Hepatocyte (in vitro differentiated cells): ENCODE measurements at regions not wholly inside any gene's neighbourhood (a gene's known extent, or its start where the extent isn't known, plus 50 kb on each side); places are given as distances from the start of the nearest gene placed in this dataset.

Experiments
- DNase-seq: peaks from one replicate; pipeline ENCODE4 v3.0.0-alpha.2; 2016; ENCODE audit warnings: low spot score
- H2AFZ ChIP-seq: fragments of 200-600 bp; sonication (generic); 2 replicates; pipeline ENCODE4 v1.6.0; 2016; ENCODE audit warnings: antibody characterized with exemption, mild to moderate bottlenecking
- H3K27ac ChIP-seq: fragments of 200-600 bp; sonication (generic); 2 replicates; pipeline ENCODE4 v1.5.1; 2016; ENCODE audit warnings: mild to moderate bottlenecking
- H3K27me3 ChIP-seq: fragments of 200-600 bp; sonication (generic); 2 replicates; pipeline ENCODE4 v1.6.1; 2016
- H3K36me3 ChIP-seq: fragments of 200-600 bp; sonication (generic); replicated peaks from 2 replicates; pipeline ENCODE4 v1.5.1; 2016; ENCODE audit warnings: low read depth; ENCODE audit not compliant: insufficient read depth
- H3K4me1 ChIP-seq: fragments of 200-600 bp; sonication (generic); 2 replicates; pipeline ENCODE4 v1.5.1; 2016; ENCODE audit warnings: mild to moderate bottlenecking, moderate library complexity; ENCODE audit not compliant: insufficient read depth
- H3K4me2 ChIP-seq: fragments of 200-600 bp; sonication (generic); 2 replicates; pipeline ENCODE4 v1.6.0; 2016
- H3K4me3 ChIP-seq: fragments of 200-600 bp; sonication (generic); 2 replicates; pipeline ENCODE4 v1.5.1; 2016; ENCODE audit warnings: mild to moderate bottlenecking
- H3K79me2 ChIP-seq: fragments of 200-600 bp; sonication (generic); 2 replicates; pipeline ENCODE4 v1.6.0; 2017; ENCODE audit warnings: mild to moderate bottlenecking
- H3K9me2 ChIP-seq: fragments of 200-600 bp; sonication (generic); replicated peaks from 2 replicates; pipeline ENCODE4 v1.6.0; 2017; ENCODE audit warnings: mild to moderate bottlenecking; ENCODE audit not compliant: insufficient read depth
- H3K9me3 ChIP-seq: fragments of 200-600 bp; sonication (generic); 2 replicates; pipeline ENCODE4 v1.5.1; 2016; ENCODE audit warnings: low read depth, mild to moderate bottlenecking
- H4K20me1 ChIP-seq: fragments of 200-600 bp; sonication (generic); 2 replicates; pipeline ENCODE4 v1.6.0; 2016; ENCODE audit warnings: mild to moderate bottlenecking; ENCODE audit not compliant: insufficient read depth, poor library complexity, severe bottlenecking
- EZH2 ChIP-seq: fragments of 200-600 bp; sonication (generic); IDR thresholded peaks from 2 replicates; pipeline ENCODE4 v1.6.1; 2016; ENCODE audit warnings: antibody characterized with exemption, mild to moderate bottlenecking, borderline replicate concordance
- EZH2phosphoT487 ChIP-seq: fragments of 200-600 bp; sonication (generic); IDR thresholded peaks from one replicate; pipeline ENCODE4 v1.6.1; 2018; ENCODE audit warnings: antibody characterized with exemption, mild to moderate bottlenecking, low read depth, moderate library complexity; ENCODE audit not compliant: unreplicated experiment, severe bottlenecking
- WGBS: methylation state at CpG from one replicate; pipeline ENCODE4 v1.1.6; 2016; ENCODE audit warnings: low lambda C conversion rate; ENCODE audit errors: missing lambda C conversion rate; 5-methylcytosine and 5-hydroxymethylcytosine counted together
- TF ChIP-seq, protein P1 (sequence below): fragments of 200-600 bp; sonication (generic); IDR thresholded peaks from 2 replicates; pipeline ENCODE4 v1.5.1; 2016; ENCODE audit warnings: antibody characterized with exemption, mild to moderate bottlenecking; ENCODE audit not compliant: poor library complexity

DNA sequence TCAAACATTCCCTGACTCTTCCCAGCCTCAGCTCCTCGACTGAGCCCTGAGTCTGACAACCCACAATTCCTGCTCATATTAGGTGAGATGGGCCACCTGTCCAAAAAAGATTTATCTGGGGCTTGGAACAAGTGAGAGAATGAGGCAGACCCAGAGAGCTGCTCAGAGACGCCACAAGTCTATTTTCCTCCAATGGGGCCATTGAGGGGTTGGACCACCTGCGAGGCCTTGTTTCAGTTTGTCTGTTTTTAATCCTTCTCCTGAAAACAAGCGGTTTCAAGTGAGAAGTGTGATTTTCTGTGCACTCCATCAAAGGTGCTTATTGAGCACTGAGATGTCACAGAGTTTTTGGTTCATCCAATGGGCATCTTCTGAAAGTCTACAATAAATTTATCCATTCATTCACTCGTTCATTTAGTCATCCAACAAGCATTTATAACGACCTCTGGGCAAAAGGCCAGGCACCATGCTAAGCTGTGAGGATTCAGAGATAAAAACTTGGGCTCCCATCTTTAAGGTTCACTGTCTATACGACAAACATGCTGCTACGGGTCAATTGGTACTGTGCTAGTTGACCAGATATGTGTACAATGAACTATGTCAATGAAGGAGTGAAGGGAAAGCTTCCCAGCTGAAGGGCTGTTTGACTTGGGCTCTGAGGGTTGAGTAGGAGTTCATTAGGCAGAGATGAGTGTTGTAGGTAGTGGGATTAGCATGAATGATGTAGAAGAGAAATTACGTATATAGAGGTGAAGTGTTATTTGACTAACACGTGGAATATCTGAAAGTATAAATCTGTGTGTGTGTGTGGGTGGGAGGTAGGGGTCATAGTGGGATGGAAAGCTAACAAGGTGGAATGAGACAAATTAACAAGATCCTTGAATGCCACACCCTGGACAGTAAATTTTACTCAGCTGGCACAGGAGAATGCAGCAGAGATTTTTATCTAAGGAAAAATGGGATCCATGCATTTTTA lies 168.9 kb downstream of the MIAT start:
- no peaks in the 10 kb centered on the region for H3K9me2 ChIP-seq
- H3K36me3 ChIP-seq = no peaks in the 10 kb centered on the region
- H3K27me3 ChIP-seq = no peaks in the 10 kb centered on the region
- TF ChIP-seq, protein P1, sequence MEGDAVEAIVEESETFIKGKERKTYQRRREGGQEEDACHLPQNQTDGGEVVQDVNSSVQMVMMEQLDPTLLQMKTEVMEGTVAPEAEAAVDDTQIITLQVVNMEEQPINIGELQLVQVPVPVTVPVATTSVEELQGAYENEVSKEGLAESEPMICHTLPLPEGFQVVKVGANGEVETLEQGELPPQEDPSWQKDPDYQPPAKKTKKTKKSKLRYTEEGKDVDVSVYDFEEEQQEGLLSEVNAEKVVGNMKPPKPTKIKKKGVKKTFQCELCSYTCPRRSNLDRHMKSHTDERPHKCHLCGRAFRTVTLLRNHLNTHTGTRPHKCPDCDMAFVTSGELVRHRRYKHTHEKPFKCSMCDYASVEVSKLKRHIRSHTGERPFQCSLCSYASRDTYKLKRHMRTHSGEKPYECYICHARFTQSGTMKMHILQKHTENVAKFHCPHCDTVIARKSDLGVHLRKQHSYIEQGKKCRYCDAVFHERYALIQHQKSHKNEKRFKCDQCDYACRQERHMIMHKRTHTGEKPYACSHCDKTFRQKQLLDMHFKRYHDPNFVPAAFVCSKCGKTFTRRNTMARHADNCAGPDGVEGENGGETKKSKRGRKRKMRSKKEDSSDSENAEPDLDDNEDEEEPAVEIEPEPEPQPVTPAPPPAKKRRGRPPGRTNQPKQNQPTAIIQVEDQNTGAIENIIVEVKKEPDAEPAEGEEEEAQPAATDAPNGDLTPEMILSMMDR = no peak
- TF ChIP-seq EZH2 = no peak
- no peak for TF ChIP-seq EZH2phosphoT487
- no peak overlapping the region for H3K4me3 ChIP-seq
- no peak overlapping the region for H2AFZ ChIP-seq
- H3K4me1 ChIP-seq = no peaks in the 10 kb centered on the region
- no peaks in the 10 kb centered on the region for H3K9me3 ChIP-seq
- WGBS = 80% methylated on average over 10 of the region's 10 CpGs
- DNase-seq = no peak
- H3K4me2 ChIP-seq = no peak overlapping the region
- H3K27ac ChIP-seq = no peak overlapping the region
- H3K79me2 ChIP-seq = no peaks in the 10 kb centered on the region
- H4K20me1 ChIP-seq = no peaks in the 10 kb centered on the region

DNA sequence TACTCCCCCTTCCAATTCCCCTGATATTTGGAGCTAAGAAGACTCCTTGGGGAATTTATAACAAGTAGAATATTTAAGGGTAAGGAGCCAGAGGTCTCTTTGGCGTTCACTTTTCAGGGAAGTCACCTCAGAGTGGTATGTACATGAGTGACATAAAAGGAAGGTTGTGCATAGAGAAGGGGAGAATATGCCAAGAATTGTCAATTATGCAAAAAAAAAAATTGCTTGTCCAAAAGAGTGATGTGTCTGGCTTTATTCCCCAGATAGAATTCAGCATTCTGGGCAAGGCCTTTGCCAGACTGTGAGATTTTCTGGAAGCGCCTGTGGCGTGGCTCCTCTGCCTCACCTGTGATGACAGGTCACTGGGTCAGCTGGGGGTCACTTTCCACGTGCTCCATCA lies 170.2 kb downstream of the MIAT start:
- DNase-seq = no peak
- no peak overlapping the region for H3K4me3 ChIP-seq
- H3K36me3 ChIP-seq = no peaks in the 10 kb centered on the region
- WGBS = 70% methylated on average over 4 of the region's 4 CpGs
- no peak overlapping the region for H3K27ac ChIP-seq
- no peak overlapping the region for H3K4me2 ChIP-seq
- no peaks in the 10 kb centered on the region for H3K27me3 ChIP-seq
- H3K79me2 ChIP-seq = no peaks in the 10 kb centered on the region
- H3K9me3 ChIP-seq = no peaks in the 10 kb centered on the region
- H3K9me2 ChIP-seq = no peaks in the 10 kb centered on the region
- no peak for TF ChIP-seq EZH2
- TF ChIP-seq EZH2phosphoT487 = no peak
- TF ChIP-seq, protein P1 = no peak
- H4K20me1 ChIP-seq = no peaks in the 10 kb centered on the region
- no peak overlapping the region for H2AFZ ChIP-seq
- H3K4me1 ChIP-seq = no peaks in the 10 kb centered on the region

DNA sequence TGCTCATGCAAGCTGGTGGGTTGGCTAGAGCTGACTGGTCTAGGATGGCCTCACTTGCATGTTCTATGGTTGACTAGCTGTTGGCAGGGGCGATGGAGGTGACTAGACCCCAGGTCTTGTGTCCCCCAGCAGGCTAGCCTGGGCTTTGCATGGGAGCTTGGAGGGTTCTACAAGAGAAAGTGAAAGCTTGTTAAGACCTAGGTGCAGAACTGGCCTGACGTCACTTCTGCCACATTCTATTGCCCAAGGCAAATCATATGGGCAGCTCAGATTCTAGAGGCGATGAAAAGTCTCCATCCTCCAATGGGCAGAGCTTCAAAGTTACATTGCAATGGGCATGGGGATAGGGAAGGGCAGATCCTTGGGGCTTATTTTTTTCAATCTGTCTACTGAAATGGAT lies 170.9 kb downstream of the MIAT start:
- no peaks in the 10 kb centered on the region for H3K4me1 ChIP-seq
- no peaks in the 10 kb centered on the region for H3K9me2 ChIP-seq
- no peak overlapping the region for H3K27ac ChIP-seq
- no peaks in the 10 kb centered on the region for H3K79me2 ChIP-seq
- no peak for TF ChIP-seq EZH2
- TF ChIP-seq EZH2phosphoT487 = no peak
- TF ChIP-seq, protein P1 = no peak
- no peaks in the 10 kb centered on the region for H3K27me3 ChIP-seq
- no peaks in the 10 kb centered on the region for H4K20me1 ChIP-seq
- no peak overlapping the region for H2AFZ ChIP-seq
- DNase-seq = no peak
- H3K4me3 ChIP-seq = no peak overlapping the region
- no peak overlapping the region for H3K4me2 ChIP-seq
- H3K9me3 ChIP-seq = no peaks in the 10 kb centered on the region
- no peaks in the 10 kb centered on the region for H3K36me3 ChIP-seq
- WGBS = 86% methylated on average over 3 of the region's 3 CpGs
